ENCODE measurements at regions not wholly inside any gene's neighbourhood (a gene's known extent, or its start where the extent isn't known, plus 50 kb on each side); places are given as distances from the start of the nearest gene placed in this dataset.
"Not testable (repeated sequence)": the region's sequence is repeated elsewhere in the genome, so short reads cannot be mapped to it uniquely, and the experiment has no call there.

DNA sequence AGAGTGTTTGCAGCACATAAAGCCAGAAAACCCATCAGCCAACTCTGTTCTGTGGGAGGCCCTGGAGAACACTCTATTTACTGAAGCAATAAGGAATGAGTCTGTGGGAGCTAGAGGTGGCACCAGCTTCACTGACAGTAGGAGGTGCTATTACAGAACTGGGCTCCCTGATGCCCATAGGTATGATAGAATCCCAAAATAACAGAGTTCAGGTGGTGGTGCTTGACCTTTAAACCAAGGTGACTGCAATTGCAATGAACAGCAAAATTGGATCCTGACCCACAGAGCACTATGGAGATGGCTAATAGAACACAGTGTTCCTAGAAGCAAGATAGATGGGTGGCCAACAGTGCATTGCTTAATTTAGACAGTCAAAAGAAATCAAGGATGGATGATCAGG, 95.4 kb upstream of the RNU6-1 start:
- Histone ChIP-seq H3K9me3 (ENCODE audit: control insufficient read depth, insufficient read depth, low read length) (no peaks in the 10 kb centered on the region), H3K4me1 (ENCODE audit: control insufficient read depth, insufficient read depth, low read length) (peaks cover 3% of the 10 kb centered on the region; the same call in 1 of the 2 replicates), H3K36me3 (ENCODE audit: control insufficient read depth, insufficient read depth, low read length) (no peaks in the 10 kb centered on the region), H3K4me3 (ENCODE audit: low read depth, low read length) (no peak overlapping the region), H3K27me3 (ENCODE audit: control insufficient read depth, insufficient read depth, low read length) (no peaks in the 10 kb centered on the region), H3K27ac (ENCODE audit: low read depth, low read length) (no peak overlapping the region), H3K9ac (ENCODE audit: low read depth, low read length) (no peak overlapping the region)

DNA sequence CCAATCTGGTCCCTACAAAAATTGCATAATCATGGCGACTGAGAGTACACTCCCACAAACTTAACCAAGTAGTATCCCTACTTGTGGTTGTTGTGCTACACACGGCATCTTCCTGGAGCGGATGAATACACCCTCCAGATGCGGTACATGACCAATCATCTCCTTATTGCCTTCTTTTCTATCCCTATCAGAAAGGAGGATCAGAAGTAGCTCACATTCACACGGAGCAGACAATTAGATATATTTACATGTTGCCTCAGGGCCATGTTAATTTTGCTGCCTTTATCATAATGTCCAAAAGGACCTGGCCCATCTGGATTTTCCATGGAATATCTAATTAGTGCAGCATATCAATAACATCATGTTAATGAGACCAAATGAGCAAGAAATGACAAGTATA, 96.4 kb upstream of the RNU6-1 start:
- Histone ChIP-seq H3K4me1 (ENCODE audit: control insufficient read depth, insufficient read depth, low read length) (peaks cover 3% of the 10 kb centered on the region; the same call in 1 of the 2 replicates), H3K36me3 (ENCODE audit: control insufficient read depth, insufficient read depth, low read length) (no peaks in the 10 kb centered on the region), H3K9me3 (ENCODE audit: control insufficient read depth, insufficient read depth, low read length) (no peaks in the 10 kb centered on the region), H3K27me3 (ENCODE audit: control insufficient read depth, insufficient read depth, low read length) (no peaks in the 10 kb centered on the region), H3K27ac (ENCODE audit: low read depth, low read length) (no peak overlapping the region), H3K9ac (ENCODE audit: low read depth, low read length) (no peak overlapping the region), H3K4me3 (ENCODE audit: low read depth, low read length) (no peak overlapping the region)

DNA sequence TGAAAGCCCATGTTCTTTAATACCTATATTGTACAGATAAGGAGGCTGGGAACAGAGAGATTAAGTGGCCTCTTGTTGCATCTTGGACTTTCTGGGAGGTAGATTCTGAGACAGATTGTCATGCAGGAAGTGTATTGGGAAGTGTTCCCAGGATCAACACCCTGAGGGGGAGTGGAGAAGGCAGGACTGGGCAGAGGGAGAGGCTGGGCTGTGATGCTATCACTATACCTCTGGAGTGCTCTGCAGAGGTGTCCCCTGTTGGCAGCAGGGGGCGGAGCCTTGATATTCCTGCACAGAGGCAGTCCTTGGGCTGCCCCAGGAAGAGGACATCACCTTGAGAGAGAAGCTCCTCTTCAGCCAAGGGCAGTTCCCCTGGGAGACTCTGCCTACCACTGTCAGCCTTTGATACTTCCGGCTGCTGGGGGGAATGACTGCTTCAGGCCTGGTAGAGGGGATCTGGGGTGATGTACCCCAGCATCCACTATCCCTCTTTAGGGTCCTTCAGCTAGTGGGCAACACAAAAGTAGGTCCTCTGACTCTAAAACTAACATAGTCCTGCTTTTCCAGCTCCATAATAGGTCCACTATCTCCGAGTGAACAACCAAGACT, 97.4 kb upstream of the RNU6-1 start:
- Histone ChIP-seq H3K9me3 (ENCODE audit: control insufficient read depth, insufficient read depth, low read length) (no peaks in the 10 kb centered on the region), H3K4me1 (ENCODE audit: control insufficient read depth, insufficient read depth, low read length) (peaks cover 3% of the 10 kb centered on the region; the same call in 1 of the 2 replicates), H3K36me3 (ENCODE audit: control insufficient read depth, insufficient read depth, low read length) (no peaks in the 10 kb centered on the region), H3K27ac (ENCODE audit: low read depth, low read length) (no peak overlapping the region), H3K9ac (ENCODE audit: low read depth, low read length) (no peak overlapping the region), H3K27me3 (ENCODE audit: control insufficient read depth, insufficient read depth, low read length) (no peaks in the 10 kb centered on the region), H3K4me3 (ENCODE audit: low read depth, low read length) (no peak overlapping the region)

DNA sequence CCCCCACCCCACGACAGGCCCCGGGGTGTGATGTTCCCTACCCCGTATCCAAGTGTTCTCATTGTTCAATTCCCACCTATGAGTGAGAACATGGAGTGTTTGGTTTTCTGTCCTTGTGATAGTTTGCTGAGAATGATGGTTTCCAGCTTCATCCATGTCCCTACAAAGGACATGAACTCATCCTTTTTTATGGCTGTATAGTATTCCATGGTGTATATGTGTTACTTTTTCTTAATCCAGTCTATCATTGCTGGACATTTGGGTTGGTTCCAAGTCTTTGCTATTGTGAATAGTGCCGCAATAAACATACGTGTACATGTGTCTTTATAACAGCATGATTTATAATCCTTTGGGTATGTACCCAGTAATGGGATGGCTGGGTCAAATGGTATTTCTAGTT, 99.3 kb upstream of the RNU6-1 start:
- H3K4me1 ChIP-seq (ENCODE audit: control insufficient read depth, insufficient read depth, low read length); H3K27ac ChIP-seq (ENCODE audit: low read depth, low read length); H3K9ac ChIP-seq (ENCODE audit: low read depth, low read length); H3K36me3 ChIP-seq (ENCODE audit: control insufficient read depth, insufficient read depth, low read length); H3K9me3 ChIP-seq (ENCODE audit: control insufficient read depth, insufficient read depth, low read length); H3K27me3 ChIP-seq (ENCODE audit: control insufficient read depth, insufficient read depth, low read length); H3K4me3 ChIP-seq (ENCODE audit: low read depth, low read length): not testable (repeated sequence)

DNA sequence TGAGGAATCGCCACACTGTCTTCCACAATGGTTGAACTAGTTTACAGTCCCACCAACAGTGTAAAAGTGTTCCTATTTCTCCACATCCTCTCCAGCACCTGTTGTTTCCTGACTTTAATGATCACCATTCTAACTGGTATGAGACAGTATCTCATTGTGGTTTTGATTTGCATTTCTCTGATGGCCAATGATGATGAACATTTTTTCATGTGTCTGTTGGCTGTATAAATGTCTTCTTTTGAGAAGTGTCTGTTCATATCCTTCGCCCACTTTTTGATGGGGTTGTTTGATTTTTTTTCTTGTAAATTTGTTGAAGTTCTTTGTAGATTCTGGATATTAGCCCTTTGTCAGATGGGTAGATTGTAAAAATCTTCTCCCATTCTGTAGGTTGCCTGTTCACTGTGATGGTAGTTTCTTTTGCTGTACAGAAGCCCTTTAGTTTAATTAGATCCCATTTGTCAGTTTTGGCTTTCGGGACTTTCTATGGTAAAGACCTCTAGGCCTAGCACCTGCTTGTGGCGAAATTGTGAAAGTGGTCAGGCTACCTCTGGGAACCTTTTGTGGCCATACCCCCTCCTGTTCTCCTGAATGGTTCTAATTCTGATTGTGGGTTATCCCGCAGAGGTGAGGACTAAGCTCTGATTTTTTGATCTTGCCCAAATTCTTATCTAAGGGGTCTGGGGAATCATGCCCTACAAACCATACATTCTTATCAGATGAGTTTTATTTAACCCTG, 99.9 kb upstream of the RNU6-1 start:
- H3K36me3 ChIP-seq (ENCODE audit: control insufficient read depth, insufficient read depth, low read length); H3K4me3 ChIP-seq (ENCODE audit: low read depth, low read length); H3K9me3 ChIP-seq (ENCODE audit: control insufficient read depth, insufficient read depth, low read length); H3K9ac ChIP-seq (ENCODE audit: low read depth, low read length); H3K27me3 ChIP-seq (ENCODE audit: control insufficient read depth, insufficient read depth, low read length); H3K4me1 ChIP-seq (ENCODE audit: control insufficient read depth, insufficient read depth, low read length): not testable (repeated sequence)
- peak overlapping the region; percentile 18 for H3K27ac ChIP-seq (ENCODE audit: low read depth, low read length)

DNA sequence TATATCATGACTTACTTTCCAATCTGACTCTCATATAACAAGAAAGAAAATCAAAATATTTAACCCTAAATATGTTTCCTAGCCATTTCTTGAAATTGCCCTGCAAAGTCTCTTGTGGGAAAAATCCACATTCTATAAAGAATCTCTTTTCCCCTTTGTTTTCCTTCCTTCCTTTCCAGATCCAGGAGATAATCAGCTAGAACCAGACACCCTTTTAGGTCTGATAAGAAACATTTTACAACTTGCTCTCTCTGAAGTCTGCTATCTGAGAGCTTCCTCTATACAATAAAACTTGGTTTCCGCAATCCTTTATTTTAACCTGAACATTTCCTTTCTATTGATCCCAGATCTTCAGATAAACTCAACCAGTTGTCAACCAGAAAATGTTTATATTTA, 100.5 kb upstream of the RNU6-1 start:
- Histone ChIP-seq H3K4me1 (ENCODE audit: control insufficient read depth, insufficient read depth, low read length) (peaks cover 3% of the 10 kb centered on the region; the same call in 1 of the 2 replicates), H3K9me3 (ENCODE audit: control insufficient read depth, insufficient read depth, low read length) (no peaks in the 10 kb centered on the region), H3K27me3 (ENCODE audit: control insufficient read depth, insufficient read depth, low read length) (no peaks in the 10 kb centered on the region), H3K9ac (ENCODE audit: low read depth, low read length) (no peak overlapping the region), H3K36me3 (ENCODE audit: control insufficient read depth, insufficient read depth, low read length) (no peaks in the 10 kb centered on the region), H3K27ac (ENCODE audit: low read depth, low read length) (peak overlapping the region; percentile 18), H3K4me3 (ENCODE audit: low read depth, low read length) (no peak overlapping the region)

DNA sequence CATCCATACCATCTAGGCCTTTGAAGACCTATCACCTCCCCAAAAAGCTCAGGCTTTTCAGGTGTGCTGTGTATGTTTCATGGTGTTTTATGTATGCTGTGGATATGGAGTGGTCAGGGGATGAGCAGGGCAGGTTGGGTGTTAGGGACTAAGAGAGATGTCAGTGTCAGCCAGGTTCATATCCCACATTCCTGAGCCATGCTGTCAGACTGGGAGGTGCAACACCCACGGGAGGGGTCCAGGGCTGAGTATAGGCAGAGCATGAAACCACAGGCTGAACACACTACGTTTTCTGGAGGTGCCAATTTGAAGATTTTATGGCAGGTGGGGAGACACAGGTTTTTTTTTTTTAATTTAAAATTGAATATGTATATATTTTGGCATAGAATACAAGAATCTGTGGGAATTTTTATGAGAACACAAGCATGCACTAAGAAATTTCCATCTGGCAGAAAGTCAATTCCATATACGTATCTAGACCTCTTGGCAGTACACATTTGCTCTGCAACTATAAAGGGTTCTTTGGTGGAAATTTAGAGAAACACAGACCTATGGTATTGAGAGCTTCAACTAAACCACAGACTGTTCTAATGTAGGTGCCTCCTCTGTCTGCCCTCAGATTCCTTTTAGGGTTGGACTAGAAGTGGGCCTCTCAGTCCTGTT, 101.9 kb upstream of the RNU6-1 start:
- Histone ChIP-seq H3K36me3 (ENCODE audit: control insufficient read depth, insufficient read depth, low read length) (no peaks in the 10 kb centered on the region), H3K27ac (ENCODE audit: low read depth, low read length) (no peak overlapping the region), H3K4me1 (ENCODE audit: control insufficient read depth, insufficient read depth, low read length) (peaks cover 11% of the 10 kb centered on the region), H3K9me3 (ENCODE audit: control insufficient read depth, insufficient read depth, low read length) (no peaks in the 10 kb centered on the region), H3K9ac (ENCODE audit: low read depth, low read length) (no peak overlapping the region), H3K4me3 (ENCODE audit: low read depth, low read length) (no peak overlapping the region), H3K27me3 (ENCODE audit: control insufficient read depth, insufficient read depth, low read length) (no peaks in the 10 kb centered on the region)

DNA sequence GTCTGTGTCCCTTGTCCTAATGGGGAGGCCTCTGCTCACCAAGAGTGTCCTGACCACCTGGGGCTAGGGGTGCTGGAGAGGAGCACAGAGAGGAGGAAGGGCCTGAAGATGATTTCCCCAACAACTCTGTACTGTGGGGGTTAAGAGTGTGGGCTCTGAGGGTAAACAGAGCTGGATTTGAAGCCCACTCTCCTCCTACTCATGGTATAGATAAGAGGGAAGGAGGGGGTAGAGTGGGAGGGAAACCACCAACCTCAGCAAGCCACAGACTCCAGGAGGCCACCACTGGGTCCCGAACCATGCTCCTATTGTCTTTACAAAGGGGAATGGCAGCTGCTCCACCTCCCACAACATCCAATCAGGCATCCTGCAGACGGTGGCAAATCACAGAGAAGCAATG, 103.6 kb upstream of the RNU6-1 start:
- H3K4me1 ChIP-seq (ENCODE audit: control insufficient read depth, insufficient read depth, low read length) = peaks cover 13% of the 10 kb centered on the region
- H3K27ac ChIP-seq (ENCODE audit: low read depth, low read length) = no peak overlapping the region
- H3K36me3 ChIP-seq (ENCODE audit: control insufficient read depth, insufficient read depth, low read length) = no peaks in the 10 kb centered on the region
- H3K27me3 ChIP-seq (ENCODE audit: control insufficient read depth, insufficient read depth, low read length) = no peaks in the 10 kb centered on the region
- no peaks in the 10 kb centered on the region for H3K9me3 ChIP-seq (ENCODE audit: control insufficient read depth, insufficient read depth, low read length)
- no peak overlapping the region for H3K9ac ChIP-seq (ENCODE audit: low read depth, low read length)
- no peak overlapping the region for H3K4me3 ChIP-seq (ENCODE audit: low read depth, low read length)

DNA sequence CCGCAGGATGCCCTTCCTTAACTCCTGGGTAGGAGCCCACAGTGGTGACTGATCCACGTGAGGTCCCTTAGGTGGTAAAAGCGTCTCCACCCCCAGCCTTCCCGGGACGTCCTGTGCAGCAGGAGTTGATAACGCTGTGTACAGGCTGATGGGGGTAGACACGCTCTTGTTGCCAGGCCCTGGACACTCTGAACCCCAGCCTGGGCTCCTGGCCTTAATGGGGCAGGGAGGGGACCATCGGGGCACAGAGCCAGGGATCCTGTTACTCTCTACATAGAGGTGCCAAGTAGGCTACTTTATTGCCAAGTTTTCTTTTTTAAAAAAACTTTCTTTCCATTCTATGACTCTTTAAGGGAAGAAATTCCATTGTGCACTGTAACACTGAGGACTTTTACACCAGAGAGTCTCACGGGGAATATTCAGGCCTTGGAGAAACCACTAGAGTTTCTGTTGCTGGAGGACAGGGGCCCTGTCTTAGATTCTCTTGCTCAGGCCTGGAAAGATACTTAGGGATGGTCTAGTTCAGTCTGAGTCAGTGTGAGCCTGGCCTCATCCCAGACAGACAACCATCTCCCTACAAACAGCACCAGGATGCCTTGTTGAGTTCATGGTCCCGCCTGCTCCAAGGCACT, 104.3 kb upstream of the RNU6-1 start:
- H3K27ac ChIP-seq (ENCODE audit: low read depth, low read length) = no peak overlapping the region
- H3K4me1 ChIP-seq (ENCODE audit: control insufficient read depth, insufficient read depth, low read length) = peaks cover 13% of the 10 kb centered on the region
- no peaks in the 10 kb centered on the region for H3K36me3 ChIP-seq (ENCODE audit: control insufficient read depth, insufficient read depth, low read length)
- no peak overlapping the region for H3K9ac ChIP-seq (ENCODE audit: low read depth, low read length)
- no peaks in the 10 kb centered on the region for H3K9me3 ChIP-seq (ENCODE audit: control insufficient read depth, insufficient read depth, low read length)
- no peak overlapping the region for H3K4me3 ChIP-seq (ENCODE audit: low read depth, low read length)
- no peaks in the 10 kb centered on the region for H3K27me3 ChIP-seq (ENCODE audit: control insufficient read depth, insufficient read depth, low read length)

DNA sequence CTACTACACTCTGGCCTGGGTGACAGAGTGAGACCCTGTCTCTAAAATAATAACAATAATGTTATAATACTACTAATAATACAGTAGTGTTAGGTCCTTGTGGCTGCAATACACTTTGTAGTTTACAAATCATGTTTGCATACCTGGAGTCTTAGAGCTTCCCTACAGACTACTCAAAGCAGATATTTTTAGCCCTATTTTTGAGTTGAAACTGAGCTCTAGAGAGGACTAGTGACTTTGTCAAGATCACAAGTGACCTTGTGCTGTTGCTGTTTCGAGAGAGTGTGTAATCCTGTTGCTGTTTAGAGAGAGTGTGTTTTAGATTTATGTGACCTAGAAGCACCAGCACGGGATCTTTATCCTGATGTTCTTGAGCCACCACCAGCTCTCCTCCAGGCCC, 105.3 kb upstream of the RNU6-1 start:
- H3K27me3 ChIP-seq (ENCODE audit: control insufficient read depth, insufficient read depth, low read length) = no peaks in the 10 kb centered on the region
- H3K36me3 ChIP-seq (ENCODE audit: control insufficient read depth, insufficient read depth, low read length) = no peaks in the 10 kb centered on the region
- no peak overlapping the region for H3K9ac ChIP-seq (ENCODE audit: low read depth, low read length)
- H3K9me3 ChIP-seq (ENCODE audit: control insufficient read depth, insufficient read depth, low read length) = no peaks in the 10 kb centered on the region
- H3K4me1 ChIP-seq (ENCODE audit: control insufficient read depth, insufficient read depth, low read length) = peaks cover 11% of the 10 kb centered on the region
- H3K27ac ChIP-seq (ENCODE audit: low read depth, low read length) = no peak overlapping the region
- no peak overlapping the region for H3K4me3 ChIP-seq (ENCODE audit: low read depth, low read length)
